ENCODE measurements at regions not wholly inside any gene's neighbourhood (a gene's known extent, or its start where the extent isn't known, plus 50 kb on each side); places are given as distances from the start of the nearest gene placed in this dataset.
A peak's percentile ranks its signal among the peaks of the same experiment; 100 is the strongest.
"Not testable (repeated sequence)": the region's sequence is repeated elsewhere in the genome, so short reads cannot be mapped to it uniquely, and the experiment has no call there.

- DNase-seq: no peak
Measured at GRCh38 chr2:175872721-175873120, 129.3 kb downstream of the LNPK start.

- DNase-seq: no peak
Measured at GRCh38 chr2:175872005-175872348, 130.1 kb downstream of the LNPK start.

- no peak for DNase-seq
Measured at GRCh38 chr2:175871331-175872004, 130.6 kb downstream of the LNPK start.

GRCh38 chr2:175865716-175866115 lies 136.4 kb downstream of the LNPK start:
- no peak for DNase-seq

GRCh38 chr2:175864137-175864850 lies 137.8 kb downstream of the LNPK start:
- no peak for DNase-seq

- DNase-seq: no peak
Measured at GRCh38 chr2:175861958-175862357, 140.1 kb downstream of the LNPK start.

- peak; percentile 84 for DNase-seq
Measured at GRCh38 chr2:175855794-175856453, 146.1 kb downstream of the LNPK start.

- DNase-seq: peak; percentile 36
Measured at GRCh38 chr2:175855236-175855635, 146.8 kb downstream of the LNPK start.

GRCh38 chr2:175854665-175855064 lies 147.4 kb downstream of the LNPK start:
- peak; percentile 94 for DNase-seq

- DNase-seq: peak; percentile 48
Measured at GRCh38 chr2:175854129-175854528, 147.9 kb downstream of the LNPK start.

- no peak for DNase-seq
Measured at GRCh38 chr2:175853616-175853890, 148.5 kb downstream of the LNPK start.

- peak; percentile 71 for DNase-seq
Measured at GRCh38 chr2:175852879-175853615, 149.0 kb downstream of the LNPK start.

GRCh38 chr2:175847128-175847527 lies 154.9 kb downstream of the LNPK start:
- DNase-seq: no peak

GRCh38 chr2:175844169-175844568 lies 157.9 kb downstream of the LNPK start:
- no peak for DNase-seq

GRCh38 chr2:175843625-175844024 lies 158.4 kb downstream of the LNPK start:
- DNase-seq: peak; percentile 62

- no peak for DNase-seq
Measured at GRCh38 chr2:175842996-175843395, 159.1 kb downstream of the LNPK start.

GRCh38 chr2:175840765-175841164 lies 161.3 kb downstream of the LNPK start:
- DNase-seq: not testable (repeated sequence)

GRCh38 chr2:175840256-175840655 lies 161.8 kb downstream of the LNPK start:
- DNase-seq: peak; percentile 47

GRCh38 chr2:175838979-175839378 lies 163.1 kb downstream of the LNPK start:
- DNase-seq: no peak

GRCh38 chr2:175837046-175837445 lies 165.0 kb downstream of the LNPK start:
- DNase-seq: no peak

GRCh38 chr2:175836361-175836760 lies 165.7 kb downstream of the LNPK start:
- no peak for DNase-seq

- peak; percentile 58 for DNase-seq
Measured at GRCh38 chr2:175834477-175834876, 167.6 kb downstream of the LNPK start.

GRCh38 chr2:175832866-175833265 lies 169.2 kb downstream of the LNPK start:
- no peak for DNase-seq
